NOMO-1 (cell line): ENCODE measurements at regions not wholly inside any gene's neighbourhood (a gene's known extent, or its start where the extent isn't known, plus 50 kb on each side); places are given as distances from the start of the nearest gene placed in this dataset.

Source experiments
- DNase-seq, 2 experiments: peaks; one replicate each; lab custom pipeline; 2025; ENCODE audit not compliant: unreplicated experiment in 2 of 2; lab: John Stamatoyannopoulos, UW

- no peak for DNase-seq
Observed at GRCh38 chr5:8934455-8934854, 611.4 kb downstream of the SEMA5A start.

GRCh38 chr5:8940934-8941333 lies 604.9 kb downstream of the SEMA5A start:
- DNase-seq: no peak

- DNase-seq: no peak
Observed at GRCh38 chr5:8943301-8943700, 602.6 kb downstream of the SEMA5A start.

- no peak for DNase-seq
Observed at GRCh38 chr5:8944005-8944404, 601.9 kb downstream of the SEMA5A start.

- no peak for DNase-seq
Observed at GRCh38 chr5:8945972-8946371, 599.9 kb downstream of the SEMA5A start.

GRCh38 chr5:8949908-8950307 lies 596.0 kb downstream of the SEMA5A start:
- peak in 1 of 2 experiments; percentile 30 for DNase-seq

GRCh38 chr5:8952147-8952546 lies 593.7 kb downstream of the SEMA5A start:
- no peak for DNase-seq

GRCh38 chr5:8953016-8953415 lies 592.9 kb downstream of the SEMA5A start:
- DNase-seq: no peak

- no peak for DNase-seq
Observed at GRCh38 chr5:8953911-8954438, 591.9 kb downstream of the SEMA5A start.

GRCh38 chr5:8954801-8955200 lies 591.1 kb downstream of the SEMA5A start:
- no peak for DNase-seq

- no peak for DNase-seq
Observed at GRCh38 chr5:8956659-8957058, 589.2 kb downstream of the SEMA5A start.

GRCh38 chr5:8958602-8959001 lies 587.3 kb downstream of the SEMA5A start:
- DNase-seq: no peak

GRCh38 chr5:8961219-8961618 lies 584.7 kb downstream of the SEMA5A start:
- no peak for DNase-seq

GRCh38 chr5:8961956-8962355 lies 583.9 kb downstream of the SEMA5A start:
- no peak for DNase-seq

GRCh38 chr5:8981016-8981415 lies 564.9 kb downstream of the SEMA5A start:
- DNase-seq: no peak

- no peak for DNase-seq
Observed at GRCh38 chr5:8981496-8981895, 564.4 kb downstream of the SEMA5A start.

- no peak for DNase-seq
Observed at GRCh38 chr5:8984386-8984785, 561.5 kb downstream of the SEMA5A start.
